H1 (cell line): ENCODE measurements at regions not wholly inside any gene's neighbourhood (a gene's known extent, or its start where the extent isn't known, plus 50 kb on each side); places are given as distances from the start of the nearest gene placed in this dataset.

Experiments used
- CTCF ChIA-PET: fragments of 300-600 bp; sonication (Branson Sonifier 250); formaldehyde crosslinking; loops from one replicate; lab custom pipeline; 2021; ENCODE audit not compliant: partially characterized antibody; lab: Charles Lee
- POLR2A ChIA-PET: fragments of 300-600 bp; sonication (Branson Sonifier 250); formaldehyde crosslinking; loops from one replicate; lab custom pipeline; 2021; ENCODE audit warnings: inconsistent platforms; ENCODE audit not compliant: partially characterized antibody; lab: Charles Lee
- DNase-seq, 2 experiments: peaks; one replicate each; pipeline versions ENCODE4 v3.0.0 to v3.0.0-alpha.2; 2010 to 2022; ENCODE audit warnings: low spot score in 2 of 2, low read depth in 1 of 2, mixed read lengths in 1 of 2
- FAIRE-seq: peaks from 2 replicates; lab custom pipeline; 2011; peaks lifted over from hg19 to GRCh38; lab: Jason Lieb, UNC
- H2AFZ ChIP-seq: 2 replicates; pipeline ENCODE4 v1.8.1; 2012; ENCODE audit warnings: low read length, inconsistent platforms
- H2AK5ac ChIP-seq: 2 replicates; pipeline ENCODE4 v1.6.1; 2013; ENCODE audit warnings: low read depth, low read length
- H2BK120ac ChIP-seq: replicated peaks from 2 replicates; pipeline ENCODE3; 2013; ENCODE audit warnings: low read depth, low read length, inconsistent platforms
- H2BK12ac ChIP-seq: 2 replicates; pipeline ENCODE4 v1.6.1; 2013; ENCODE audit warnings: low read depth, low read length
- H2BK15ac ChIP-seq: 2 replicates; pipeline ENCODE4 v1.6.1; 2013; ENCODE audit warnings: low read length
- H2BK20ac ChIP-seq: 2 replicates; pipeline ENCODE4 v1.6.1; 2013; ENCODE audit warnings: low read length
- H2BK5ac ChIP-seq: 2 replicates; pipeline ENCODE4 v1.6.1; 2013; ENCODE audit warnings: low read depth, low read length
- H3K14ac ChIP-seq: 2 replicates; pipeline ENCODE4 v1.6.1; 2013; ENCODE audit warnings: inconsistent platforms; ENCODE audit not compliant: insufficient read length
- H3K18ac ChIP-seq: 2 replicates; pipeline ENCODE4 v1.6.1; 2013; ENCODE audit warnings: low read length; ENCODE audit errors: extremely low read depth
- H3K23ac ChIP-seq: 2 replicates; pipeline ENCODE4 v1.6.1; 2013; ENCODE audit warnings: inconsistent platforms; ENCODE audit not compliant: insufficient read length
- H3K23me2 ChIP-seq: 2 replicates; pipeline ENCODE4 v1.6.1; 2013; ENCODE audit warnings: low read depth, low read length
- H3K27ac ChIP-seq: 2 replicates; pipeline ENCODE4 v1.6.1; 2011; ENCODE audit warnings: low read depth, low read length, inconsistent platforms
- H3K27me3 ChIP-seq, 4 experiments: replicated peaks in 1 of 4; 1 replicate in 1 of 4; 2 replicates in 3 of 4; pipeline versions ENCODE4 v1.6.1 to v1.8.1; 2011 to 2013; ENCODE audit warnings: low read length in 3 of 4, mild to moderate bottlenecking in 3 of 4, inconsistent platforms in 2 of 4, mixed read lengths in 2 of 4, moderate library complexity in 1 of 4; ENCODE audit not compliant: control insufficient read depth in 3 of 4, insufficient read depth in 3 of 4; ENCODE audit errors: extremely low read depth in 1 of 4
- H3K36me3 ChIP-seq, 4 experiments: 2 replicates each; pipeline versions ENCODE4 v1.6.1 to v1.8.1; 2011 to 2013; ENCODE audit warnings: mild to moderate bottlenecking in 4 of 4, low read length in 3 of 4, moderate library complexity in 2 of 4, control low read depth in 1 of 4, inconsistent platforms in 1 of 4; ENCODE audit not compliant: insufficient read depth in 4 of 4, control insufficient read depth in 2 of 4
- H3K4ac ChIP-seq: replicated peaks from 2 replicates; pipeline ENCODE3; 2013; ENCODE audit warnings: low read length, low read depth, mixed read lengths, inconsistent platforms; ENCODE audit not compliant: insufficient read length
- H3K4me1 ChIP-seq, 4 experiments: replicated peaks in 1 of 4; 1 replicate in 1 of 4; 2 replicates in 3 of 4; pipeline versions ENCODE4 v1.6.1 to v1.8.1; 2011 to 2013; ENCODE audit warnings: low read length in 3 of 4, inconsistent platforms in 2 of 4, mixed read lengths in 1 of 4; ENCODE audit not compliant: insufficient read depth in 4 of 4, control insufficient read depth in 3 of 4
- H3K4me2 ChIP-seq, 2 experiments: 2 replicates each; pipeline versions ENCODE4 v1.6.1 to v1.8.1; 2011 to 2013; ENCODE audit warnings: low read depth in 2 of 2, low read length in 2 of 2, control low read depth in 1 of 2, inconsistent platforms in 1 of 2, mild to moderate bottlenecking in 1 of 2; ENCODE audit not compliant: insufficient read depth in 1 of 2
- H3K4me3 ChIP-seq, 4 experiments: fragments of 200-600, 300-600 bp in 1 of 4; sonication (generic), shearing (Covaris generic), sonication (Bioruptor Twin) in 1 of 4; 2 replicates each; pipeline versions ENCODE4 v1.5.1 to v1.8.1; 2011 to 2016; ENCODE audit warnings: low read length in 4 of 4, low read depth in 3 of 4, control low read depth in 2 of 4, inconsistent platforms in 2 of 4, mild to moderate bottlenecking in 2 of 4, mixed read lengths in 1 of 4, moderate library complexity in 1 of 4; ENCODE audit not compliant: insufficient read depth in 2 of 4; ENCODE audit errors: extremely low read depth in 1 of 4
- H3K56ac ChIP-seq: replicated peaks from 2 replicates; pipeline ENCODE3; 2013; ENCODE audit warnings: low read depth, mild to moderate bottlenecking, mixed read lengths, low read length, inconsistent platforms; ENCODE audit not compliant: insufficient read length
- H3K79me1 ChIP-seq: 2 replicates; pipeline ENCODE4 v1.6.1; 2013; ENCODE audit warnings: low read depth, low read length, control low read depth
- H3K79me2 ChIP-seq, 2 experiments: 2 replicates each; pipeline versions ENCODE4 v1.6.1 to v1.8.1; 2012 to 2013; ENCODE audit warnings: low read length in 2 of 2, mild to moderate bottlenecking in 2 of 2, inconsistent platforms in 1 of 2; ENCODE audit not compliant: insufficient read depth in 2 of 2, control insufficient read depth in 1 of 2
- H3K9ac ChIP-seq, 4 experiments: replicated peaks in 1 of 4; 1 replicate in 1 of 4; 2 replicates in 3 of 4; pipeline versions ENCODE4 v1.6.1 to v1.8.1; 2011 to 2013; ENCODE audit warnings: low read depth in 3 of 4, low read length in 3 of 4, control low read depth in 2 of 4, mild to moderate bottlenecking in 2 of 4, moderate library complexity in 2 of 4, inconsistent platforms in 1 of 4; ENCODE audit errors: extremely low read depth in 1 of 4
- H3K9me3 ChIP-seq, 2 experiments: 2 replicates each; pipeline versions ENCODE4 v1.6.1 to v1.8.1; 2012 to 2013; ENCODE audit warnings: mild to moderate bottlenecking in 2 of 2, moderate library complexity in 2 of 2, control low read depth in 1 of 2, inconsistent platforms in 1 of 2, low read depth in 1 of 2, low read length in 1 of 2, mixed read lengths in 1 of 2; ENCODE audit not compliant: insufficient read depth in 2 of 2
- H4K20me1 ChIP-seq, 2 experiments: replicated peaks in 1 of 2; 2 replicates each; pipeline versions ENCODE3 to v1.8.1; 2011 to 2013; ENCODE audit warnings: inconsistent platforms in 2 of 2, low read length in 2 of 2, mild to moderate bottlenecking in 1 of 2; ENCODE audit not compliant: insufficient read depth in 2 of 2, control insufficient read depth in 1 of 2
- H4K5ac ChIP-seq: 2 replicates; pipeline ENCODE4 v1.6.1; 2013; ENCODE audit warnings: low read length, low read depth, mixed read lengths, inconsistent platforms; ENCODE audit not compliant: insufficient read length
- H4K8ac ChIP-seq: 2 replicates; pipeline ENCODE4 v1.8.0; 2013; ENCODE audit warnings: mild to moderate bottlenecking, moderate library complexity, low read length, inconsistent platforms; ENCODE audit not compliant: insufficient read depth; ENCODE audit errors: extremely low read depth
- H4K91ac ChIP-seq: replicated peaks from 2 replicates; pipeline ENCODE3; 2013; ENCODE audit warnings: low read length, mixed read lengths, inconsistent platforms; ENCODE audit not compliant: insufficient read length
- BACH1 ChIP-seq: IDR thresholded peaks from 2 replicates; pipeline ENCODE4 v1.6.1; 2012; ENCODE audit warnings: low read length, improper control_type of control experiment
- BCL11A ChIP-seq, 2 experiments: IDR thresholded peaks; one replicate each; pipeline ENCODE4 v1.6.1; 2011; ENCODE audit warnings: low read depth in 2 of 2, low read length in 2 of 2, mild to moderate bottlenecking in 2 of 2
- CHD1 ChIP-seq: IDR thresholded peaks from 2 replicates; pipeline ENCODE4 v1.6.1; 2012; ENCODE audit warnings: low read depth, low read length, improper control_type of control experiment
- EGR1 ChIP-seq: IDR thresholded peaks from 2 replicates; pipeline ENCODE4 v1.6.1; 2011; ENCODE audit warnings: low read depth, low read length, borderline replicate concordance
- EZH2 ChIP-seq: fragments of 200-600 bp; sonication (generic); IDR thresholded peaks from 2 replicates; pipeline ENCODE4 v1.7.1; 2012; ENCODE audit warnings: low read depth, mild to moderate bottlenecking, moderate library complexity, low read length, inconsistent platforms; ENCODE audit not compliant: severe bottlenecking
- HDAC2 ChIP-seq, 2 experiments: fragments of 300-600 bp in 1 of 2; sonication (generic) in 1 of 2; IDR thresholded peaks; 2 replicates each; pipeline ENCODE4 v1.6.1; 2011 to 2012; ENCODE audit warnings: low read depth in 2 of 2, low read length in 2 of 2, mild to moderate bottlenecking in 2 of 2, moderate library complexity in 2 of 2, borderline replicate concordance in 1 of 2, inconsistent platforms in 1 of 2
- HDAC6 ChIP-seq: IDR thresholded peaks from one replicate; pipeline ENCODE4 v1.7.1; 2012; ENCODE audit warnings: low read depth, mild to moderate bottlenecking, inconsistent platforms, low read length, moderate library complexity
- MAFK ChIP-seq: IDR thresholded peaks from 2 replicates; pipeline ENCODE4 v1.6.1; 2012; ENCODE audit warnings: low read depth, mild to moderate bottlenecking, improper control_type of control experiment, low read length
- RXRA ChIP-seq: IDR thresholded peaks from 2 replicates; pipeline ENCODE4 v1.6.1; 2011; ENCODE audit warnings: low read depth, mild to moderate bottlenecking, low read length, moderate library complexity; ENCODE audit not compliant: insufficient read depth
- SIN3A ChIP-seq, 2 experiments: IDR thresholded peaks in 1 of 2; conservative IDR thresholded peaks in 1 of 2; 2 replicates each; pipeline ENCODE4 v1.6.1; 2011 to 2012; ENCODE audit warnings: low read length in 2 of 2, improper control_type of control experiment in 1 of 2, low read depth in 1 of 2, mild to moderate bottlenecking in 1 of 2
- SP2 ChIP-seq: IDR thresholded peaks from 2 replicates; pipeline ENCODE4 v1.6.1; 2012; ENCODE audit warnings: mild to moderate bottlenecking, low read length, inconsistent platforms
- TEAD4 ChIP-seq: IDR thresholded peaks from 2 replicates; pipeline ENCODE4 v1.6.1; 2012; ENCODE audit warnings: low read depth, low read length, inconsistent platforms, mixed read lengths
- YY1 ChIP-seq: IDR thresholded peaks from 2 replicates; pipeline ENCODE4 v1.6.1; 2011; ENCODE audit warnings: low read depth, mild to moderate bottlenecking, low read length
- WGBS, 2 experiments: shearing (Covaris generic) in 1 of 2; methylation state at CpG; one replicate each; pipeline versions ENCODE4 v1.1.6 to v1.1.7; 2013 to 2015; ENCODE audit warnings: low lambda C conversion rate in 2 of 2, mixed read lengths in 2 of 2, inconsistent platforms in 1 of 2, low coverage in 1 of 2, missing lambda C conversion rate in 1 of 2; ENCODE audit not compliant: insufficient replicate concordance in 2 of 2, insufficient coverage in 1 of 2, insufficient read length in 1 of 2; ENCODE audit errors: extremely low coverage in 1 of 2, missing lambda C conversion rate in 1 of 2; 5-methylcytosine and 5-hydroxymethylcytosine counted together

DNA sequence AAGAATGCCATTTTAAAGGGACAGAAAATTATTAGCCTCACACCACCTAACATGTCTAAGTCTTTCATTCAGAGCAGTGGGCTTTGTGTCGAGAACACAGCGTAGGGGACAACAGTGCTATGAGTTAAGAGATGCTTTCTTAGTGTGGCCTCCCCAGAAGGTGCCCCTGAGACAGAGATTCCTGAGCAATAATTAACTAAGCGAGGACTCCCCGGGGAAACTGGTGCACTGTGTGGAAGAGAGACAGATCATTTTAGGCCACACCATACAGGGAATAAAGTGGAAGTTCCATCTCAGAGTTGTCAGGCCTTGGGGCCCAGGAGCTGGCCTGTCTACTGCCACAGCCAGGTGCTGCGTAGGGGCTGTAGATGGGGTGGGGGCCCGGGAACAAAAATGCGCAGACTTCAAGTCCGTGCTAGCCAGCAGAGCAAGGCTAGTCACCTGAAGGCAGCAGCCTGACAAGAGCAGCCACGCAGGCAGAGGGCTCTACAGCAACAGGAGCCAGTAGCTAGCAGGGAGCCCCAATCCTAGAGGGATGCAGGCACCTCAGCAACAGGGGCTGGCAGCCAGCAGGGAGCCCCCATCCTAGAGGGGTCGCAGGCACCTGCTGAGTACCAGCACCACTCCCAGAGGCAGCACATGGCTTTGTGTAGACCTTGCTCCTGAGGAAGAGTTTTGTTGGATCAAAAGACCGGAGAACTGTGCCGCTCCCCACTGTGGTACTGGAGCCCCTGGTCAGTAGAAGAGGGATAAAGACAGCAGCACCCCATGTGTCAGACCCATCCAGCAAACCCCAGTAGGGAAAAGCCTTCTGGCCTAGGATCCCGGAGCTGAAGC, 63.0 kb upstream of the NXT1 start:
- Histone ChIP-seq H3K4ac (no peak overlapping the region), H3K14ac (no peak overlapping the region), H2AK5ac (no peak overlapping the region), H3K27me3 (no peaks in the 10 kb centered on the region), H3K23me2 (no peaks in the 10 kb centered on the region; the same call in 1 of the 2 replicates), H3K23ac (no peak overlapping the region), H3K79me1 (no peaks in the 10 kb centered on the region), H2BK15ac (no peak overlapping the region), H2BK20ac (no peak overlapping the region), H2AFZ (no peak overlapping the region), H3K4me2 (no peak overlapping the region), H2BK12ac (no peak overlapping the region), H3K9ac (no peak overlapping the region), H3K27ac (no peak overlapping the region), H3K56ac (no peak overlapping the region), H3K18ac (no peak overlapping the region), H4K5ac (no peak overlapping the region), H3K4me1 (no peaks in the 10 kb centered on the region; a peak in 1 of 7 replicates), H3K36me3 (no peaks in the 10 kb centered on the region), H2BK5ac (no peak overlapping the region), H4K91ac (no peak overlapping the region), H3K79me2 (no peaks in the 10 kb centered on the region), H4K8ac (no peak overlapping the region; the same call in 1 of the 2 replicates), H3K4me3 (no peak overlapping the region), H2BK120ac (no peak overlapping the region), H3K9me3 (no peaks in the 10 kb centered on the region), H4K20me1 (no peaks in the 10 kb centered on the region)
- ChIA-PET POLR2A (no interaction called here), CTCF (interaction anchor here (1.5 to 2.4 kb wide), 2 partner anchors 42 to 52 kb away, joined by 3 to 8 read pairs; no protein-coding TSS in a partner anchor)
- DNase-seq (no peak), FAIRE-seq (no peak)
- 87% methylated on average over 13 of the region's 13 CpGs; no CpG with 5 or more reads in 1 of the 2 experiments for WGBS, 2 experiments
- TF ChIP-seq HDAC6 (no peak), CHD1 (no peak), EZH2 (no peak), YY1 (no peak), EGR1 (no peak), SP2 (no peak), HDAC2 (IDR thresholded peaks at IDR 0.05; ENCODE audit: borderline replicate concordance in 1 of 2, low read depth in 2 of 2, low read length in 2 of 2) (no peak), TEAD4 (no peak), MAFK (no peak), SIN3A (conservative IDR thresholded peaks at IDR 0.05 in 1 of 2, IDR thresholded peaks at IDR 0.05 in 1 of 2; ENCODE audit: low read depth in 1 of 2, low read length in 2 of 2) (no peak), RXRA (no peak), BACH1 (no peak), BCL11A (IDR thresholded peaks at IDR 0.05; ENCODE audit: low read depth in 2 of 2, low read length in 2 of 2) (no peak)
